NCI-H1417 treated with DMSO at 0.1 percent for 48 hours (cell line): ENCODE measurements at regions not wholly inside any gene's neighbourhood (a gene's known extent, or its start where the extent isn't known, plus 50 kb on each side); places are given as distances from the start of the nearest gene placed in this dataset.

Experiments
- DNase-seq: peaks from one replicate; lab custom pipeline; 2025; lab: John Stamatoyannopoulos, UW

DNA sequence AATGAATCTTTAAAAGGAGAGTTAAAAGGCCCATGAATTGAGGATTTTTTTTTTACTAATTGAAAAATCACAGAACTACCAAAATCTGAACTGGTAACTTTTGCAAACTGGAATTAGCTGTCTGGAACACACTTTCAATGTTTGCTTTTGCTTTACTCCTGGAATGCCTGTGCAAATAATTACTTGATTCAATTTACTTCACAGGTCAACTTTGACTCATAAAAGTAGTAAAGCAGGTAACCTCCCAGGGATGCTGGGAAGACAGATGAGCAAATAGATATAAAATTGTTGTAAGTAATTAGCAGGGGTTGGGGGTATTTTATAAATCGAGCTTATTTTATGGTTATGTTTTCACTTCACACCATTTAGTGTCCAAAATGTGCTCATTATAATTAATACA is 398.3 kb upstream of the HNRNPA3 start:
- no peak for DNase-seq

DNA sequence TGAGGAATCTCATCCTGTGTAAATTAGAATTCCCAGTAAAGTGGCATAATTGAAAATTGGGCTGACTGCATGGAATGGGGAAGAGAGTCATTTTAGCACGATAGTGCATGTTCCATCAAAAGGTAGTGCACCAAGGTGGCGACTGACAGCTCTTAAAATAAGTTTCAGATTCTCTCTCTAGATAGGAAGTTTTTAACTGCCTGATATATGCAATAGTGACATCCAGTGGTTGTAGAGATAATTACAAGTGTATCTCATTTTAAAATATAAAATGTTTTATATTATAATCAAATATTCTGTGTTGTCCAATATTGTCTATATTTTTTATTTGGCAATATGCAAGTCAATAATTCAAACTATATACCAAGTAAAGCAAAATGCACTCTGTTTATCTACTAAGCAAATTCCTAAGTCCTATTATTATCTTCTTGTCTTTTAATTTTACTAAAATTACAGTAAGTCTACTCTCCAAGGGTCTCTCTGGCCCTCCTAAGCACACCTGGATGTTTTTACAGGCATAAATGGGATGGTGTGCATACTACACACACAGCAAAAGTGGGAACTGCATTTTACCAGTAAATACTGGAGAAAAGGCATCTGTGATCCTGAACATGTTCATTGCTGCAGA is 397.7 kb upstream of the HNRNPA3 start:
- DNase-seq = no peak

DNA sequence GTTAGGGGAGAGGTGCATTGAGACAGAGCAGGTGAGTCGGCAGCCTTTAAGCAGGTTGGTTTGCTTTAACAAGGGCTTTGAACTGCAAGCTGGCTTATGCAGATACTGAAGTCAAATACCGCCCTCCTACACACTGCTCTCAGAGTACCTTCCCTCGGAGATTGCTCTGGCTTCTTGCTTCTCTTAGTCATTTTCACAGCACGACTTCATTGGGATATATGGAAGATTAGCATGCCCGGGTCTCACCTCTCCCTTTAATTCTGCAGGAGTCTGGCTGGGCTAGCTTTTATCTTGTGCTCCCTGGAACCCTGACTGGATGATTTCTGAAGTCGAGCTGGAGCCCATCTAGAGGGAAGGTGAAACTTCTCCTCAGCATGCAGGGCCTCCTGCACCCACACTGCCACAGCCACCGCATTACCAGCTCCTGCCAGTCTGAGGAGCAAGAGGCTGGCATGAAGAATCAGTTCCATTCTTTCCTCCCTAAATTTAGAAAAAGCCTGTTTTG is 395.5 kb upstream of the HNRNPA3 start:
- DNase-seq = no peak

DNA sequence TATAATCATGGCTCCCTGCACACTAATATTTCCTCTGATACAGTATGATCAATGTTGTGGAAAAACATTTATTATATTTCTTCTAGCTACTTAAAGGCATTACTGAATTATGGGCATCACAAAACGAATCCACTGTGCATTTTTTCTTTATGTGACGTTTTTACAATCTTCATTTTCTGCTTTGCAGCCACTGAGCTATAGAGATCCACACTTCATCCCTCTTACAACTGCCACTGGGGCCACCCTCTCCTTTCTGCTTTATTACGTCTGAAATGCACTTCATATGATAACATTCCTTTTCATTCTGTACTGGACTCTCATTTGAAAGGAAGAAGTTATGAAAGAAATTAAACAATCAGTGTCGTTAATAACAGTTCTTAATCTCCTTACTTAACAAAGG is 394.5 kb upstream of the HNRNPA3 start:
- DNase-seq = no peak

DNA sequence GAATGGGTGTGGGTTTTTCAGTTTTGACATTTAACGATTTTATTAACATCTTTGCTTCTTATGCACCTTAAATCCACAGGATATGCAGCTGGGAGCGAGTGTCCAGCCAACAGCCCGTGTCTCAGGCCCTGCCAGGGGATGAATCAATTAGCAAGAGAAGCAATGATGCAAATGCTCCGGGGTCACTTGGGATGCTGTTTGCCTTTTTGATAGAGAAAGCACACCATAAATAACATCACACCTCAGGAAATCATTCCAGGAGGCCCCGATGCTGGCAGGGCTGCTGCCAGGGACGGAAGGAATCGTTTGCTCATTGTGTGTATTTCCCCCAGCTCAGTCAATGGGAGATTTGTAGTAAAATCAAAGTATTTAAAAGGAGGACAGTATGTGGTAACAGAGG is 394.0 kb upstream of the HNRNPA3 start:
- no peak for DNase-seq

DNA sequence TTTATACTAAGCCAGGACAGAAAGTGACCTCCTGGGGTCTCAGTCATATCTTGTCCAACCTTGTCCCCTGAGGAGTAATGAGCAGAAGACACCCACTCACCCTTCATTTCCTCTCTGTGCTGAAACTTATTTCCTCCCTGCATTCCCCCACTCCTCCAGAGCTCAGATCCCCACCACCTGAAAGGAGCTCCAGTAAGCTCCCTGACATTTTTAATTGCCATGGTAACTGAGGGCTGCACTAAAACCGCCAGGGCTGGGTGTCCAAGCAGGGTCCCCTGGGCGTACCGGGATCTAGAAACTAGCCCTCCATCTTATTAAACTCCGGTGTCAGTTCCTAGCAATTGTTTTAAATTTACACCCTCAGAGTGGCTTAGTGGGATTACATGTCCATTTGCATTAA is 393.3 kb upstream of the HNRNPA3 start:
- DNase-seq = no peak

DNA sequence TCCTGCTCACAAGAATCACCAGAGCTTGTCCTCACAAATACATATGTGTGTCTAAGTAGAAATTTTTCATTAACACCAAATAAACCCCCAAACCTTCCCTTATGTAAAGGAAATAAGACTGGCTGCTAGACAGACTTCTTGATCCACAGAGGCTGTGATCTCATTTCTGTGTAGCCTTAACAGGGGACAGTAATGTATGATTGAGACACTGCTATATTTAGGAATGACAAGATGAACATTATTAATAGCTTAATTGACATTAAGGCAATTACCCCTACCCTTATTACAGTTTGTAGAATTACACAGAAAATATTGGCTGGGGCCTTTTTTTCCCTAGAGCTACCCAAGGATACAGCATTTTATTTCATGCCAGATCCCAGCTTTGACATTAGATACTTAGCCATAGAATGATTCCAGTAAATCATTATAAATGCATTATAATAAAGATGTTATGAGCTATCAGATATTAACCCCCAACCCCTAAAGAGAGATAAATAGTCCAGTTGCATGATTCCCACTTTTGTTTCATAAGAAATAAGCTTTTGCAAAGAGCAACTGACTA is 392.1 kb upstream of the HNRNPA3 start:
- DNase-seq = no peak

DNA sequence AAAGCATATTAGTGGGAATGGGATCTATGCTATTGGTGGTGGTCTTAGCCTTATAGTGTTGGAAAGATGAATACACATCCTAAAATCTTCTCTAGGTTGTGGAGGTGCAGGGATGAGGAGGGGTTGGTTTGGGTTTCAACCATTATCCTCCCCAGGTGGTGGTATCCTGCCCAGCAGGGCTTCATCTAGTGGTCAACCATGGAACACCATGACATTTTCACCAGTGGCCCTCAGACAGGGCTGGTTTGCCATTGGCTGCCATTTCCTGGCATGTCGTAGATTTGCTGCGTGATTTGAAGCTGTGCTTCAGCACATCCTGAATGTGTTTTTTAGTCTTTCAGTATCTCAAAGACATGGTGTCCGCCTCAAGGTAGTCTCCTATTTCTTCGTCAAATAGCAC is 391.2 kb upstream of the HNRNPA3 start:
- no peak for DNase-seq

DNA sequence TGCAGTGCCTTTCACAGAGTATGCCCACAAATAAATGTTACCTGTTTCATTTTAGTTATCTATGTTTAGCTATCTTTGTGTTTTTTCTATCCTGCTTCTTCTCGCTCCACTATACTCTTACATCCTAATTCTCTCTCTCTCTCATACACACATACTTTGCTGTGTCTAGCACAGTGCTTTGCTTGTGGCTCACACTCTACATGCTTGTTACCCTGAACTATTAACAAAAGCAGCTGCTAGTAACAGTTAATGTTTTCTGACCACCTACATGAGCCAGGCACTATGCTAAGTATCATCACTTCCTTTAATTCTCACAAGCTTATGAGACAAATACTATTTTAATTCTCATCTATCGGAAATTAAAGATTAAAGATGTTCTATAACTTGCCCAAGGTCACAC is 390.5 kb upstream of the HNRNPA3 start:
- DNase-seq = no peak

DNA sequence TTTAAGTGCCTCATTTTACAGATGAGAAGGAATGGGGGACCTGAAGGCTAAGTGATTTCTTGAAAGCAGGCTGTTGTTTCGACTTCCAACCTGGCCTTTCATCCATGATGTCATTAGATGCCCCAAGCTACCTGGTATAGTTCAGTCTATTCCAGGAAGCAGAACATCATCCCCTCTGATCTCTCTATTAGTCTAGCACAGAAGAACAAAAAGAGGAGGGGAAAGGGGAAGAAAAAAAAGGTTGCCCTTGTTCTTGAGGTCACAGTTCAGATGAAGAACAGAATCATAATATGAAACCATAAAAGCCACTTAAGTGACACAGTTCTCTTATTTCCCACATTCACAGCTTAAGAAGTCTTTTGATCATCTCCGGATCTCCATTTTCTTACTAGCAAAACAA is 386.2 kb upstream of the HNRNPA3 start:
- no peak for DNase-seq

DNA sequence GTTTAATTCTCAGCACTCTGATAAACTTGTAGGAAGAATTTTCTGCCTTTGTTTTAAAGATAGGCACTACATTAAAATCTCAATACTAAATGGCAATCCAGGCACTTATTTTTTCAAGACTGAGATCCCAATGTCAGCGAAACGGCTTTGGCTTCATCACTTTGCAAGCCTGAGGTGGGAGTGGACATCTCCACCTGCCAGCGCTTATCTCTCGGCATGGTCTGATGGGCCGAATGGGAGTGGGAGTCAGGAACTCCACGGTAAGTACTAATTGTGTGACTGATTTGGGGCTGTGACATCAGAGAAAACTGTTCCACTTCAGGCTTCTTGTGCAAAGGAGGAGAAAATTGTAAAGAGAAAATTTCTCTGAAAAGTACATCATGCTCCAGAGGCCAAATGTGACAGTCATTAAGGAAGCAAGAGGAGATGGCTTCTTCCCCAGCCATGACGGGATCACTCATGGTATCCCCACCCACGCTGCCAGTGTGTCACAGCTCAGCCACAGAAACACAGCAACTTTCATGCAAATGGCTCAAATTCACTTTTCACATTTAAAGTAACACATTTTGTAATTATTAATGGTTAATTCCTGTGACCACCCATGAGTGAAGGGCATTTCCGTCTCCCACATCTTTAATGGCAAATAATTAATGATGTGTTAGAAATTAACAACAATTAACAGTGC is 385.5 kb upstream of the HNRNPA3 start:
- no peak for DNase-seq

DNA sequence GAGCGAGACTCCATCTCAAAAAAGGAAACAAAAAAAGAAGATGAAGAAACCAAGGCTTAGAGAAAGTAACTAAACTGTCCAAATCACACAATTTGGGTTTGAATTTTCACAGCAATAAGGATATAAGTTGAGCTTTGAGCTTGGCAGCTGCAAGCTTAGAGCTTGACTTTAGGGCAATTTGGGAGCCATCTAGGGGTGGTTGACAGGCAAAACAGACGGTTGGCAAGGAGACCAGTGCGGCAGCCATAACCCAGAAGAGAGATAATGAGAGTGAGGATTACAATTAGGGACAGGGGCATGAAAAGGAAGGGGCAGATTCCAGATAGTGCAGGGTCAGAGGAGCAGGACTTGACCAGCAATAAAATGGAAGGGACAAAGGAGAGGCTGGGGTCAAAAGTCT is 382.2 kb upstream of the HNRNPA3 start:
- no peak for DNase-seq

DNA sequence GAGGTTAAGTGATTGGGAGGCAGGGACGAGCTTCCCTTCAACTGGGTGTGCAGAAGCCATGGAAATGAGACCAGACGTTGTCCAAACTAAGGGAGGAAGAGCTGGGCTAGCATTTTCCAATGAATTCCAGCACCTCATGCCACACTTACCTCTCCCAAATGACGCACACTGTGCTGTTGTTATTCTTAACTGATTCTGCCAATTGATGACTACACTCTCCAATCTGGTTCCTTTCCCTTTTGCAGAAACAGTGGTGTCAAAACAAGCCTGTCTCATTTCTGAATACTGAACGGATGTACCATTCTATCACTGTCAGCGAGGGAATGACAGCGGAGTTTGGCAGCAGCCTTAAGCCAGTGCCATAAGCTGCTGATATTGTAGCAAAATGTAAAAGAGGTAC is 380.5 kb upstream of the HNRNPA3 start:
- no peak for DNase-seq

DNA sequence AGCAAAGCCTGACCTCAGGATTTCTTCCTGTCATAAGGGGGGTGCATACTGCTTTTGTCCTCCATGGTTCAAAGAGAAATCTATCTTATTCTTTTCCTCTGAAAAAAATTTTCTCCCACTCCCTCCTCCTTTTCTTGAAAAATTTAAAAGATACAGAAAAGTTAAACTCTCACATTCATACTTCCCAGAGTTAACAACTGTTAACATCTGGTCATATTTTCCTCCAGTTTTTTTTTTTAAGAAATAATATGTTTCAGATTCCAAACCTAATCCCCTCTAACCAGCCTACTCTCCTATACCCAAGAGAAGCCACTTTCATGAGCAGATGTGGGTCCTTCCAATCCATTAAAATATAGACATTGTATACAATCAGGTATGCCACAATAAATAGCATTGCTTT is 378.9 kb upstream of the HNRNPA3 start:
- DNase-seq = no peak

DNA sequence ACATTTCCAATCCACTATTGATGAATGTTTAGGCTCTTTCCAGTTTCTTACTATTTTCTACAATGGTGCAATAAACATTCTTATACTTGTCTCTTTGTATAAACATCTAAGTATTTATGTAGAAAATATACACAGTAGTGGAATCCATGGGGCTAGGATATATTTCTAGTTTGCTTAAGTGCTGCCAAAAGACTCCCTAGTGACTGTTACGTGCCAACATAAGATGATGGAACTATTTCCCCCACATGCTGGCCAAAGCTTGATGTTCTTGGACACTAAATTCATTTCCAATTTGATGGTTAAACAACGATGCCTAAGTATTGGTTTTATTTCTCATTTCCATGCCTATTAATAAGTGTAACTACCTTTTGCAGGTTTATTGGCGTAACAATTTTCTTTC is 378.4 kb upstream of the HNRNPA3 start:
- no peak for DNase-seq

DNA sequence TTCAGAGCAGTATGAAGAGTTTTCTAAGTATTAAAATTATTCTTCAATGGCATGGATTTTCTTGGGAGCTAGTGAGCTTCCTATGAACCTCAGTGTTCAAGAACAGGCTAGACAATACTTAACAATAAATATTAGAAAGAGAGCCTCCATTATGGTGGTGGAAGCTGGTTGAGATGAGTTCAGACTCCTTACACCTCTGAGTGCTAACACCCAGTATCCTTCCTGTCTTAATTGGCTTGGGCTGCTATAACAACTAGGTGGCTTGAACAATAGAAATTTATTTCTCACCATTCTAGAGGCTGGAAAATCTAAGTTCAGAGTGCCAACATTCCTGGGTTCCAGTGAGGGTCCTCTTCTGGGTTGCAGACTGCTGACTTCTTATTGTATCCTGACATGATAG is 369.4 kb upstream of the HNRNPA3 start:
- DNase-seq = no peak

DNA sequence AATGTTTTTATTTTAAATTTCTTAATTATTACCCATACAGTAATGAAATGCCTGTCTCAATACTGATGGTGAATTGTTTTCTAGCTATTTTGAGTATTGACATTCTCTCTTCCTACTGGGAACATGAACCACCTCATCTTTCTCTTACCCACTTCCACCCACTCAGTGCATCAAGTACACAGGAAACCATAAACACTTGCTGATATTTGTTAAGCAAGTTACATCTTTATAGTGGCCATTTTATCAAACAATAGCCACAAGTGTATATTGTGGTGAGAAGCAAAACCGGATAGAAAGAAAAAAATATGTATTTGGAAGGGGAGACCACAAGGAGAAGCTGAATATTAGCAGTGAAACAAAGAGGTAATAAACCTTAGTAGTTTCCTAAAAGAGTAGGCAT is 368.1 kb upstream of the HNRNPA3 start:
- no peak for DNase-seq

DNA sequence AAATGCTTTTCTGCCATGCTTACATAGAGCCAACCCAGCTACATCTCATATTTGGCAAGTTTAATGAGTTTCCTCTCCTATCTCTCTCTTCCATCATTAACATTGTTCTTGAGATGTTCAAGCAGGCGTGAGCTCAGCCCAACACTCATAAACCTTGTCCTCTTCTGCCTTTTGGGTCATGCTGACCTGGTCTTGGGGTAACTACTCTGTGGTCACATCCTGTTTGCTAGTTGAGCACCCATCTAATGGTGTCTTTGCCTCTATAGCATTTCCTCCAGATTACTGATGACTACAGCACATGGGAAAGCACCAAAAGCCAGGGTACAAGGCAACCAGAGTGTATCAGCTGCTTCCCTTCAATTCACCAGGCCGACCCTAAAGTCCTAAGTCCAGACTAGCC is 366.9 kb upstream of the HNRNPA3 start:
- no peak for DNase-seq

DNA sequence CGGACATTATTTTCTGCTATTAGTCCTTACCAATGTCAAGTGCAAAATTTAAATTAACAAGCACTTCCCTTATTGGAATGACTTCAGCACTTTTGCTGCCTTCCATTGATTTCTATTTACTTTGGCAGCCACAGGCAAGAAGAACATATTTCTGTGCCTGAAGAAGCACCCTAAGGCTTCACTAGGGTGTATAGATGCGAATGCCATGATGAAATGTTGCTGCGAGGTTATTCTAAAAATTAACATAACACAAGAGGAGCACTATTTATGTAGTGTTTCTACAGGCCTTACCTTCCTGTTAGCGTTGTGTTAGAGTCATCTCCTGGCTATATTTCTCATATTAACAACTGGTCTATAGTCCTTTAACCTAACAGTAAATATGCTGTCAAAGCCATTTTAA is 365.0 kb upstream of the HNRNPA3 start:
- DNase-seq = no peak

DNA sequence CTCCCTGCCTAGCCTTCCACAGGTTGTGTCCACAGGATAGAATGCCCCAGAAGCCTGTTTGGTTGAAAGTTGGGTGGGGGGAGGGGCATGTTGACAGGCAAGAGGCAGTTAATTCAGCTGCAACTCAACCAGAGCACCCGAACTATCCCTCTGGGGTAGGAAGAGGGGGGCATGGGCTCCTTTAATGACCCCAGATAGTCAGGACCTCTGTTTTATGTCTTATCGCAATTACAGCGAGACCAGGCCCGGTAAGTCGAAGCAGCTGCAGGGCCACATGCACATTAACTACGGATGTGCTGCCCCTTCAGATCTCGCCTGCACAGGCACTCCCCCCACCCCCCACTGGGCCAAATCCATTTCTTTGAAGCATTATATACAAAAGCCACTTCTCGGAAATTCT is 363.8 kb upstream of the HNRNPA3 start:
- no peak for DNase-seq

DNA sequence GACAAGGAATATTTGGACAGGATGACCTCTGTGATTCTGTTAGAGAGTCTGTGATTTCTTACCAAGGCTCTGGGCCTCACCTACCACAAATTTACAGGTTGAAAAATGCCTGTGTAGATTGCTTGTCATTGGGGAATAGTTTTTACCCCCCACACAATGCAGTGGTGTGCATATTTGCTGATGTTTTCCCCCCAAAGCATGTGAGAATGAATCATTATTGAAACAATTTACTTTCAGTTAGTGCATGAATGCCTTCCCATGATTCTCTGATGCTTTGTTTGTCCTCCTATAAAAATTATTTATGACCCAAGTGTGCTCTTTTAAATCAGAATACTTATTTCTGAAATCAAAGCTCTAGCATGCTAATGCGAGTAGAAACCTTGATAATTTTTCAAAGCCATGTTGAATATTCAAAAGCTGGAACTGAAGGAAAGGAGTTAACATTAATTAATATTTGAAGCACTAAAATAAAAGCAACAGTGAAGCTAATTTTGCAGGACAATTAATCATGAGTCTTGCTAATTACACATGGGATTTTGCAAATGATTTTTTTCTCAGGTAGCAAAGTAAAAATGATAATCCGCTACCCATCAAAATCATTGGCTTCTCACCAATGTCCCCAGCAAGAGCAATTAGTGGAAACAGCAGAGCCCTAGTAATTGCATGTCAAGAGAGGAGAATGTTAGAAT is 361.2 kb upstream of the HNRNPA3 start:
- no peak for DNase-seq

DNA sequence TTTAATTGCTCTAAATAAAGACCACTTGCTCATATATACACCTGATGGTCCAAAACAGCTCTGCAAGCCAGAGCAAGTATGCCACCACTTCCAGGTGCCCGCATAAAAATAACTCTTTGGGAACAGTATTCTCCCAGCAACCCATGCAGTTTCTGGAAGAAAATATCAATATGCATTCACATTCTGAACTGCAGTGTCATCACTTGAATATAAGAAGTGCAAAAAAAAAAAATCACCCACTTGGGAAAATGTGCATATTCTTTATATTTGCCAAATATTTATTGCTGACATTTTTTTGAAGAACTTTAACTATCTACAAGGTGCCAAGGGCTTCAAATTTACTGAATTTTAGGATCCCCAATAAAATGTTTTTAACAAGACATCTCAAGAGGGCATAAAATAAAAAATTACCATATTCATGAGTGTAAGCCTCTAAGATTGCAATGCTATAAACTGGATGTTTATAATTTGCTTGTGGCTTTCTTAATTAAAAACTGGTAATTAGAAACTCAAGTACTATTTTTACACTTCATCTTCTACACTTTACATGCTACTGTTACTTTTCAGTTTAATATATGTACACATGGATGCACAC is 360.6 kb upstream of the HNRNPA3 start:
- DNase-seq = no peak

DNA sequence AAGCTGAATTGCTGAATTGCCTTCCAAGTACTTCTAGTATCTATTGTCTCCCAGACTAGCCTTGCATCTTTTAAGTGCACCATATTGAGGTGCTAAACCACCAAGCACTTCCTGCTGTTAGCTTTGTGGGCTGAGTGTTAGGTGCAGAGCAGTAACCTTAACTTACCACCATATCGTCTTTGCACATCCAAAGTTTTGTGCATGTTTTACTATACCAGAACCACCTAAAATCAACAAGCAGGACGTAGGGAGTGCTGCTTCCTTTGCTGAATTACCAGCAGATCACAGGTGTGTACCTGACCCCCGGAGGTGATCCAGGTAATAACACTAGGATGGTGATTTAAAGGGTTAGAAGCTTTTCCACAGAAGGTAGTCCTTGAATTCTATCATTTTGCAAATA is 359.9 kb upstream of the HNRNPA3 start:
- DNase-seq = no peak
